ENCODE measurements at regions not wholly inside any gene's neighbourhood (a gene's known extent, or its start where the extent isn't known, plus 50 kb on each side); places are given as distances from the start of the nearest gene placed in this dataset.

DNA sequence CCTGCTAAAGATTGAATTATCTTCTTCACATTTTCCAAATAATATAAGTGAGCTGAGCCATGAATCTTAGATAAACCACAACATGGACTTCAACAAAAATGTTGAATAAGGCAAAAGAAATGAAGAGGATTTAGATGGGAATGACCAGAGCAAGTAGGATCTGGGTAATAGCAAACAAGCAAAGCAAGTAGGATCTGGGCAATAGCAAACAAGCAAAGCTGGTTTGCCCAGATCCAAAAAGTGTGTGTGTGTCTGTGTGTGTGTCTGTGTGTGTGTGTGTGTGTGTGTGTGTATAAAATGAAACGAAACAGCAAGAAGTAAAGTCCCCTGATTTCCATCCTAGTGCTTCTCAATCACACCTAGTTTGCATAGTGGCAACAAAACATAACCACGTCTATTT is 549.1 kb downstream of the RERGL start:
- no peak for DNase-seq

DNA sequence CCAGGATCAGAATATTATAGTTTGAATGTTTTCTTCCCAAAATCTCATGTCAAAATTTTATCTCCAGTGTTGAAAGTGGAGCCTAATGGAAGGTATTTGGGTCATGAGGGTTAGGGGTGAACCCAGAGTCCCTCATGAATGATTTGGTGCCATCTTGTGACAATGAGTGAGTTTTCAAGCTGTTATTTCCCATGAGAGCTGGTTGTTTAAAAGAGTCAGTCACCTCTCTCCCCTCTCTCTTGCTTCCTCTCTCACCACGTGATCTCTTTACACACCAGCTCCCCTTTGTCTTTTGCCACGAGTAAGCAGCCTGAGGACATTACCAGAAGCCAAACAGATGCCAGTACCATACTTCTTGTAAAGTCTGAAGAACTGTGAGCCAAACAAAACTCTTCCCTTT is 561.6 kb downstream of the RERGL start:
- no peak for DNase-seq

DNA sequence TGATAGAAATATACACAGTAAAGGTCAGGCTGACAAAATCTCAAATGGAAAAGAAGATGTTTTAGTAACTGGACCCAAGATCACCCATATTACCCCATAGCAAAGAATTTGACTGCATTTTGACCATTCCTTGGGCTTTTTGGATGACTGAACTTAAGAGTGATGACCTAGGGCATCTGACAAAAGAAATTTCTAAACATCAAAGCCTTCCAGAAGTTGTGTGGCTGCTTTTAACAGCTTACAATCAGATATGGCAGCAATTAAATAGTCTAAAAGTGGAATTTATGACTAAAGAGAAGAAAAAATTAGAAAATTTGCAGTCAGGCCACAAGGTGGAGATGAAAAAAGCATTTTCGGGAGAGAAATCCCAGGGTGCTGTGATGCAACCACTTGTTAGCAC is 563.0 kb downstream of the RERGL start:
- no peak for DNase-seq

DNA sequence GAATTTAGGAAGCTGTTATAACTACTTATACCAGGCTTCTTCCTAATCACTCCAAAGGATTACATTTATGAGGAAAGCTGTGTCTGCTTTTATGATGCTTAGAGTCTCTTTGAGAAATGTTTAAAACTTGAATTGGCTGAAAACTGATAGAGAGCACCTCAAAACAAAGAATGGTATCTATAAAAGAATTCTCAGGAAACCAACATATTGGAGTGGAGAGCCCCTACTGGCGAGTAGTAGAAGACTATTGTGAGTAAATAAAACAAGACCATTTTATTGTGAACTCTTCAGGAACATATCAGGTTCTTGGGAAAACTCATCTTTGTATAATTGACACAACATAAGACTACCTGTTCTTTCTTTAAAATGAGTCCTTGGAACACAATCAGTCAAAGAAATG is 578.6 kb downstream of the RERGL start:
- DNase-seq = no peak

DNA sequence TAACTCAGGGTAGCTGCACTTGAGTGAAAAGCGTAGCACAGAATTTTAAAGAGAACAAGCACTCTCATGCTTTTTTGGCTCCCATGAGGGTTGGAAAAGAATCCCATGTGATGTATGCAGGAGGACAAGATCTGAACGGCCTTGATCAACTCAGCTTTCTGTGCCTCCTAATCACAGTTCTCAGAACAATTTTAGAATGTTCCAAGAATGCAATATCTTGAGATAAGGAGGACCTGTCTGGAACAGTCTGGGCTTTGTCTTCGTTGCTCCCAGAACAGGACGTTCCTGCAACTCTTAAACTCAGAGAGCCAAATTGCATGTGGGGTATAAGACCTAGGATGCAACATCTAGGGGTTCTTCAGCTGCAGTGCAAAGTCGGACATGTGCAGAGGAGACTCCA is 582.7 kb downstream of the RERGL start:
- DNase-seq = no peak

DNA sequence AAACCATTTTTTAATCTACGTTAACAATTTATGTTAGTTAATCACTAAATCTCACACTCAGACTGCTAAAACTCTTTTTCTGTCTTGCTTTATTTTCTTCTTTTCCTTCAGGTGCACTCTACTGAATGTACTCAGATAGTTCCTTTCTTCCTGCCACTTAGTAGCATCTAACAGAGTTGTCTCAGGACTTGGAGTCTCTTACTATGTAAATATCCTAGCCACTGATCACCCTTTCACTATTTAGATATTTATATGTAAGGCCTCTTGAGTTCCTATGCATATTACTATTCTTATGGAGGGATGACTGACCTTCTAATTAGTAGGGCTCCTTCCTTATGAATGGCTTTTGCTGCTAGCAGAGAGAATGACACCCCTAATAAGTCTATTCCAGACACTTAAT is 586.3 kb downstream of the RERGL start:
- DNase-seq = no peak

DNA sequence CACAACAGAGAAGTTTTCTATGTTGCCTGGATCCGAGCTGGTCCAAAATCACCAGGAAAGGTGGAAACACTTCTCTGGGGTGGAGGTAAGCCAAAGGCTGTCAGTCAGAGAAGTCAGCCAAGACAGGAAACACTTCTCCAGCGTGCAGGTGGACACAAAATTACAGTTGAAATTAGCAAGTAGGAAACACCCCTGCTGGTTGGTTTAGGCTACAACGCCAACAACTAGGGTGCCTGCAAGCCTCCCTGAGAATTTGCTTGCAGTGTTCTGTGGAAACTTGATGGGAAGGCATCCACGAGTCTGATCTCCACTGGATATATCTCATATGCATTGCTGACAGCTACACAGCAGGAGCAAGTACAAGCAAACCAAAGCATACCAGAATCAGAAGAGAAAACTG is 600.5 kb downstream of the RERGL start:
- DNase-seq = no peak

DNA sequence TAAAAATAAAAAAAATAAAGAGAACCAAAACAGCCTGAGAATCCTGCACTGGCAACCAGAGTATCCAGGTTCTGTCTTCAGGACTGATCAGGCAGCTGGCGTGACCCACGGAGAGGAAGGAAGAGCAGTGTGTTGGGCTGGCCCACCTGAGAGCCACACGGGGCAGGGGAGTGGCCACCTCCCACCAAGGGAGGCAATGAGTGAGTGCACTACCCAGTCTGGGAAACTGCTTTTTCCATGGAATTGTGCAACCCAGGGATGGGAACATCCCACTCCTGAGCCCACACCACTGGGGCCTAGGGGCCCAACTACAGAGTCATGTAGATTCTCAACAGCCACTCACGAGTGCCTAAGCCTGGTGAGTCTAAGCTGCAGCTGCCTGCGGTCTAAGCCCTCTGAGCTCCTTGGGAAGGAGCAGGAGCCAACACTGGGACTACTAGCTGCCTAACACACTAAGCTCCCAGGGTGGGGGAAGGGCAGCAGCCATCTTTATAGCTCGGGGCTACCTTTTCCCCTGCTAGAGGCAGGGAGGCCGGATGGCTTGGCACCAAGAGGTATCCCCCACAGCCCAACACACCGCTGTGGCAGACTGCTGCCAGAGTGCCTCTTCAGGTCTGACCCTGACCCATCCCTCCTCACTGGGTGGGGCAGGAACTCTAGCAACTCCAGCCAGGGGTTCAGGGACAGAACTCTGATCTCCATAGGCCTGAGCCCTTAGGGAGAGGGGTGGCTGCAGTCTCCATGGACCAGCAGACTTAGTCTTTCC is 610.9 kb downstream of the RERGL start:
- DNase-seq = no peak

DNA sequence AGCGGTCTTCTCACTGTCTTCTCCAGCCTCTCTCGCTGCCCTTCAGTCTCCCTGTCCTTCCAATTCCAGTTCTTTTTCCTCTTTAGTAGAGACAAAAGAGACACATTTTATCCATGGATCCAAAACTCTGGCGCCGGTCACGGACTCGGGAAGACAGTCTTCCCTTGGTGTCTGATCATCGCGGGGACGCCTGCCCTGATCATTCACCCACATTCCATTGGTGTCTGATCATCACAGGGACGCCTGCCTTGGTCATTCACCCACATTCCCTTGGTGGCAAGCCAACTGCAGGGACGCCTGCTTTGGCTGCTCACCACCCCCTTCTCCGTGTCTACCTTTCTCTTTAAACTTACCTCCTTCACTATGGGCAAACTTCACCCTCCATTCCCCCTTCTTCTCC is 619.5 kb downstream of the RERGL start:
- DNase-seq = no peak

DNA sequence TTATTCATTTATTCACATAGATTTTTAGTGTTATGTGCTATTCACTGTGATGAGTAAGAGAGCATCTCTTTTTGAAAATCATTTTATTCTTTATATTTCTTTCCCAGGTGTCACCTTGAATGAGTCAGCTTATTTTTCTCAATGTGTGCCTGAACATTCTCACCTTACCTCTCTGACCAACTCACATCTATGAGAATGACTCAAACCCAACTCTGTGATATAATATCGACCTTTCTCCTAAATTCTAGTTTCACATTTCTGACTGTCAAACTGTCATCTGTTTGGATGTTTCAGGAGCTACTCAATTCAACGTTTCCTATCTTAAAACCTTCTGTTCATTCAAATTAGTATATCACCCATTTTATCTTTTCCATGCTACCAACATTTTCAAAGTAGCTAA is 630.8 kb downstream of the RERGL start:
- no peak for DNase-seq

DNA sequence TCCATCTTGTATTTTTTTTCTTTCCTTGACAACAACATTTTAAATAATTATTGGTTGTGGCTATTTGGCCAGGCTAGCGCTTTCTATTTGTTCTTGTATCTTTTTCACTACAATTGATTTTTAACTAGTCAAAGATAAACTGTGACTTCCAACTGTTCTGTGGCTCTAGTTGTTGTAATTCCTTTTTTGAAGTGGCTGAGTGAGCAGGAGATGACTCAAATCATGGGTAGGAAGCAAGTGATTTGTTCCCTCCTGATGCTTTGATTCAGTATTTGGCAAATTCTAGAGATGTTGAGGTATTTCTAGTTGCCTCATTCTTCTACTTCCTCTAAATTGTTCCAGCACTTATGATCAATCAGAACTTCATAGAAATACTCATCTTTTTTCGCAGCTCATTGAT is 633.5 kb downstream of the RERGL start:
- DNase-seq = no peak

DNA sequence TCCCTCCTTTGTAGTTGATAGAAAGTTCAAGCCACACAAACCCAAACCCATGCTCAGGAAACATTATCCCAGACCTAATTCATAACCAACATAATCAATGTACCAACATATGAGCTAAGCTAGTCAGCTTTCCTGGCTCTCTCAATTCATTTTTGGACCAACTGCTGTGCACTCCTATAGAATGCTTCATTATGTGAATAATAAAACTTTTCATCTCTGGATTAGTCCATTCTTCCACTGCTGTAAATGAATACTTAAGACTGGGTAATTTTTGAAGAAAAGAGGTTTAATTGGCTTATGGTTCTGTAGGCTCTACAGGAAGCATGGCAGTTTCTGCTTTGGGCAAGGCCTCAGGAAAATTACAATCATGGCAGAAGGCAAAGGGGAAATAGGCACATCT is 651.9 kb downstream of the RERGL start:
- DNase-seq = no peak

DNA sequence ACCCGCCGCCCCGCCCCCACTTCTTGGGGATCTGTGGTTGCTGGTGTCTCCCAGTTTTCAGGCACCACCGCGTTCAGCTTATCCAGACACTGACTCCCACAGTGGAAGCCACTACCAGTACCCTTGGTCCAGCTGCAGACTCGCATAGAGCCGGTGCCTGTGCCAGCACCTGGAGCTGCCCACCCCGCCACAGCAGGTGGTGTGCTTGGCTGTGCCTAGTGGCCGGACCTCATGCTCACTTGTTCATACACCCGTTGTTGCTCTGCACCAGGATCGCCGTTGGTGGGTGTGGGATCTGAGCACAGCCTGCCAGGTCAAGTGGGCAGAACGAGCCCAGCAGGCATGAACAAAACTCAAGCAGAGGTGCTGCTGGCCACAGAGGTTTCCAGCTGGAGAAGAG is 673.2 kb downstream of the RERGL start:
- DNase-seq = peak; percentile 53

DNA sequence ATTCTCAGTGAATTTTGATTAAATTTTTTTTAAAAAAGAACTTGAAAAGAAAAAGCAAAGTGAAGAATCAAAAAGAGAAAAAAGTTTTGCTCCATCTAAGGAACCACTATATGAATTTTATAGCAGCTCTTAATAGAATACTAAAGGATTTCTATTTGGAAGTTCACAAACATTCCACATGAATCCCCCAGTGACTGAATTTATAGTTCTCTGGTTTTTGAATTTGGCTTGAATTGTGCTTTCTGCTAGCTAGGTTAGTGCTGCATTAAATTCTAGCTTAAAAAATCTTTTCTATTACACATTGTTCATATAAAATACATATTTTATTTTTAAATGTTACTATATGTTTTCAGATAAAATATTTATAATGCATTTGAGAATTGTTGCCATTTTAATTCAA is 675.4 kb downstream of the RERGL start:
- no peak for DNase-seq

DNA sequence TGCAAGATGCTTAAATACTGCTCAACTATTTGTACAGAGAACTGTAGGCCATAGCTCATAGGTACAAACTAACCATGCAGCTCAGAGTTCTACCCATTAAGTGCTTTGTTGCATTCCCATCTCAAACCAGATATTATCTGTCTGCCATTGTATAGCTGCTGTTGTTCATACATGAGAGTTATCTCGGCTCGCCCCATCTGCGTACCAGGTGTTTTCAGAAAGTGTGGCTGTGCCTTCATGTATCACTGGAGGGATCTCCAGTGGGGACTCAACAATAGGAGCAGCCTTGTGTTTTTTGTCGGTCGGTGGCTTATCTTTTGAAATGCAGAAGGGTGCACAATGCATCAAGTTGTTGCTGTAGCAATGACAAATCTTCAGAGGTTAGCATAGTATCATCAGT is 678.3 kb downstream of the RERGL start:
- no peak for DNase-seq

DNA sequence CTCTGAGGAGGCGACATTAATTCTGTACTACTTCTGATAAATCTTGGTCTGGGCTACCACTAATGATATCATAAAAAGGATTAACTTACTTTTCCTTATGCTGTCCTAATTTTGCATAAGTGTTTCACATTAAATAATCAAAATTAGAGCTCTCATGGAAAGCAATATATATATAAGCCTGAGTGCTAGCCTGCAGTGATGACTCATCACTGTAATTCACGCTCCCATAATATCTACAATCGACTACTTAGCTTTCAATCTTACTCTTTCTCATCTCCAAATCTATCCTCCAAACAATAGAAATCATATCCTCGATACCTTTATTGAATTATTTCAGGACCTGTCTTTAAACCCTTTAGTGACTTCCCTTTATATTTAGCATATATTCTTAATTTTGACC is 701.3 kb downstream of the RERGL start:
- no peak for DNase-seq

DNA sequence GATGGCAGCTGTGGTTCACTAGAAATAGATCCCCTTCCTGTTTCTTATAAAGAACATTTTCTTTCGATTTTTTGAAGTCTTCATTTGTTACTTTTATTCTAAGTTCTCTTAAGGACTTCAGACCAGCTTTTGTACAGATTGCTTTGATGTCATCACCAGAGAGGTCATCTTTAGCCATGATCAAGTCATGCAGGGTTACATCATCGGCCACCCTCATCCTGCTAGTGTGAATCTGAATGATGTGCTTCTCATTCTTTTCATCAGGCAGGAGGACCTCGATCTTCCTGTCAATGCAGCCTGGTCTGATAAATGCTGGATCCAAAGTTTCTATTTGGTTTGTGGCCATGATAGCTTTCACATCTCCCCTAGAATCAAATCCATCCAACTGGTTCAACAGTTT is 706.7 kb downstream of the RERGL start:
- DNase-seq = no peak

DNA sequence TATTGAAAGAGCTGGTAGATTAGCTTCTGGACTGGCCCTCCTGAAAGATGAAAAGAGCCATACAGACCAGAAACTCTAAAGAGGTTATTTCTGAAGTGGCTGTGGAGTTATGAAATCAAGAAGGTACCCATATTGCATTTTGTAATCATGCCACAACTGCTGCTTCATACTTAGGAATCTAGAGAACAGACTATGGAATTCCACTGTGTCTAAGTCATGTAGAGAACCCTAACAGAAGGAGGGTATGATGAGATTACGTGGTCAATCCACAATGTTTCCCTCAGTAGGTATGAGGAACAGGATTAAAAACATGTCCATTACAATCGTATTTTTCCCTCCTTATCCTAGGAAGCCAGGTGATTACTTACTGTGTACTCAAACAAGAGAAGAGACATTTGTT is 708.8 kb downstream of the RERGL start:
- DNase-seq = no peak

DNA sequence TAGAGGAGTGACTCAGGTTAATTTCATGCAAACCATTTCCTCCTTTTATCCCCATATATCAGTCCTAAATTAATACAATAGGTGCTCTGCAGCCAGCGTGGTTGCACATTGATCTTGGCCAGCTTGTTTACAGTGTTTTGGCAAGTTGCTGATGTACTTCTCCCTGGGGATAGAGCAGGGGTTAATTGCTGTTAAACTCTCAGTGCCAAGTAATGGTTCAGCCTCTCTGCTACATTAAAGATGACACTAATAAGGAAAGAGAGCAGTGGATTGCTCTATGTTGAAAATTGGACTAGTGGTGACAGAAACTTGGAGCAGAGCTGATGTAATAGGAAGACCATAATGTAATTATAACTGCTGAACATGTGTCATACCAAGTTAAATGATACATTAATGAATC is 717.5 kb downstream of the RERGL start:
- no peak for DNase-seq

DNA sequence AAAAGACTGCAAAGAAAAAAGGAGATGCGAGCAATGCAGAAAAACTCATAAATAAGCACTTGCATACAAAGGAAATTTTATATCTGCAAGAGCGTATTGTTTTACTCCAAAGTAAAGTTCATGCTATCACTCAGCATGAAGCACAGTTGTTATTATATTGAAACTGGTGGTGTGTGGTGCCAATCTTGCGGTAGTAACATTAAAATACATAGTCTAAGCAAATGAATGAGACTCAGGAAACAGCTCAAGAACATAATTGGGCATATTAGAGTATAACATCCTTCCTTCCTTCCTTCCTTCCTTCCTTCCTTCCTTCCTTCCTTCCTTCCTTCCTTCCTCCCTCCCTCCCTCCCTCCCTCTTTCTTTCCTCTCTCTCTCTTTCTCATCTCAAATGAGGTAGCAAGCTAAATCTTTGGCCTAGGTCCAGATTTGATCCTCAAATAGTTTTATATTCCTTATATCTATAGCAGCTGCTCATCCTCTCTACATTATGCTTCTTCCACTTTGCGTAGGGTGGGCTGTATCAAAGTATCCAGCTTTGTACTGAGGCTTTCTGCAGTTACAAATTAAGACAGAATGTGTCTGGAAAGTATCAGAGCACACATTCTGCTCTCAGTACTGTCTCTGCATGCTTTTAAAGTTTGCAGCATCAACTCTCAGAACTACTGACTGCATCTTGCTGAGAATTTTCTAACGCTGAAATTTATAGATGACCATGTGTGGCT is 718.3 kb downstream of the RERGL start:
- DNase-seq = no peak

DNA sequence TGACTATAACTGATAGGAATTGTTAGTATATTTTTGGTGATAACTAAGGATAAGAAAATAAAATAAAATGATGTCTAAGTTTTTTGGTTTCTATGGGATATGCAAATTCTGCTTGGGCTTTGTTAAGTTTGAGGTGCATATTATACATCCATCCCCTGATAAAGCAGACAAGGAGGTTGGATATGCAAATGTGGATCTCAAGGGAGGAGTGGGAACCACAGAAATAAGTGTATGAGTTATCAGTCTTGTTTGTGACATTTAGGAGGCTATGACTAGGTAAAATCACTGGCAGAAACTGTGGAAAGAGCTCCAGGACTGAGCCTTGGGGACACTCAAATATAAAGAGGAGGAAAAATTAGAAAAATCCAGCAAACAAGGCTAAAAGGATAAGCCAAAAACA is 719.4 kb downstream of the RERGL start:
- DNase-seq = no peak

DNA sequence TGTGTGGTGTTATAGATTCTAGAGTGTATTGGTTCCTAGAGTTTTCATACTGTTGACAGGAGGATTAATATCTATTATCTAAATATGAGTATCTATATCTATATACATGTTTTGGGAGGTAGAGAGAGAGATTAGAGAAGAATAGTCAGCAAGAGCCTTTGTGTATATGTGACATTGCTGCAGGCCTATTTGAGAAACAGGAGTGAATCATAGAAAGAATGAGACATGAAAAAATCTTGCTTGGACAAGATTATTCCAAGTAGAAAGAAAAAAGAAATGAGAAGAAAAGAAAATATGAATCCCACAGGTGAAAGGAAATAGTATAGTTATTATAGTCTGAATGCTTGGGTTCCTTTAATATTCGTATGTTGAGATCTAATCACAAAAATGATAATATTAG is 720.4 kb downstream of the RERGL start:
- DNase-seq = no peak

DNA sequence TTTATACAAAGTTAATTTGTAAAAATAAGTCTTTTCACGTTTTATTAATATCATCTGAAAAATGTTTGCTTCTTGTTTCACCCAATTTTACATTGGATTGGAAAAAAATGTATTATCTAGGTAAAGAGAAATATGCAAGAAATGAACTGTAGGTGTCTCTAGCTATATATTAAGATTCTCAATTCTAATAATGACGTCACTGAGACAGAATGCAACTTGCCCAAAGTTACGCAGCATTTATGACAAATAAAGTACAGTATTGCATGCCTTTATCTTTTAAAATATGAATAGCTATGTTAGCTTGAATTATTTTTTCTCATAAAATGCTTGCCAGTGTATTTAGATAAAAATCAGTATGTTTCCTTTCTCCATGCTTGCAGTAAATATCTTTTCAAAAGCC is 728.8 kb downstream of the RERGL start:
- no peak for DNase-seq

DNA sequence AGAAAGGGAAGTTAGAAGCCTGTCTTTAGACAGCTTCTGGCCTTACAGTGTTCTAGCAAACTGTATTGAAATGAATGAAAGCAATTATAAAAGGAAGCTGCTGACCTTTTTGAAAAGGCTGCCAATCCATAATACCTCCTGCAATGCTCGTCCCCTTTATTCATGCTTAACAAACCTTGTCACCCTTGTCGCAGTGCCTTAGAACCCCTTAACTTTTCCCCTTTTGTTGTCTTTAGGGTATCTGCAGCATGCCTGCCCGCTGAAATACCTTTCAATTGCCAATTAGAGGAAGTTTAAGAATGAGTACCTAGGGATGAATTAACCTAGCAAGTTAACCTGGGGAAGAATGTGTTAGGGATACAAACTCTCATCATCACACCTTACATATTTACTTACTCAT is 731.2 kb downstream of the RERGL start:
- DNase-seq = no peak

DNA sequence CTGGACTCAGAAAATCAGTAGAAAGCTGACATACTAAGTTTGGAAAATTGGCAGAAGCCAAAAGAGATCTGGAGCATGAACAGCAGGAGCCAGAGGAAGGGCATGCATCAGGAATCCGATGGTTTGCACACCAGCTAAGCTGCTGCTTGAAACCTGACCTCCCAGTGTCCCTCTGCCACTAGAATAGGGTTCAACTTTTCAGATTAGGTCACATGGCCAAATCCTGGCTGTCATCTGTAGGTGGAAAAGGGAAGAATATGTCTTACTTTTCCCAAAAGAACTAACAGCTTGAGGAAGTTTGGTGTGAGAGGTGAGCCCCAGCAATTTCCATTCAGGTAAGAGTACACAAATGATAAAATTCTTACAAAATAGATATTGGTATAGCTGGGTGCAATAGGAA is 732.6 kb downstream of the RERGL start:
- no peak for DNase-seq

Measured in islet precursor cell (in vitro differentiated cells).